ENCODE measurements at regions not wholly inside any gene's neighbourhood (a gene's known extent, or its start where the extent isn't known, plus 50 kb on each side); places are given as distances from the start of the nearest gene placed in this dataset.

GRCh38 chr4:108337923-108338322 lies 169.2 kb upstream of the LEF1 start:
- POLR2A ChIA-PET, result no interaction called here
- TF ChIP-seq ARNT (IDR thresholded peaks at IDR 0.05), result no peak
- no peak for TF ChIP-seq HDGF (IDR thresholded peaks at IDR 0.05; ENCODE audit: borderline replicate concordance)
- no peak for TF ChIP-seq FOXA1 (IDR thresholded peaks at IDR 0.05)
- no peak for TF ChIP-seq SP1 (IDR thresholded peaks at IDR 0.05)
- no peak for TF ChIP-seq SUZ12 (IDR thresholded peaks at IDR 0.05)
- TF ChIP-seq FOXK2 (IDR thresholded peaks at IDR 0.05), result no peak
- no peak for TF ChIP-seq L3MBTL2 (conservative IDR thresholded peaks at IDR 0.05)
- no peak for TF ChIP-seq ZNF384 (IDR thresholded peaks at IDR 0.05)
- no peak for TF ChIP-seq BHLHE40 (IDR thresholded peaks at IDR 0.05; ENCODE audit: borderline replicate concordance)
- TF ChIP-seq TARDBP (IDR thresholded peaks at IDR 0.05), result no peak
- no peak for TF ChIP-seq CTBP1 (IDR thresholded peaks at IDR 0.05; ENCODE audit: borderline replicate concordance)
- TF ChIP-seq, protein P1, sequence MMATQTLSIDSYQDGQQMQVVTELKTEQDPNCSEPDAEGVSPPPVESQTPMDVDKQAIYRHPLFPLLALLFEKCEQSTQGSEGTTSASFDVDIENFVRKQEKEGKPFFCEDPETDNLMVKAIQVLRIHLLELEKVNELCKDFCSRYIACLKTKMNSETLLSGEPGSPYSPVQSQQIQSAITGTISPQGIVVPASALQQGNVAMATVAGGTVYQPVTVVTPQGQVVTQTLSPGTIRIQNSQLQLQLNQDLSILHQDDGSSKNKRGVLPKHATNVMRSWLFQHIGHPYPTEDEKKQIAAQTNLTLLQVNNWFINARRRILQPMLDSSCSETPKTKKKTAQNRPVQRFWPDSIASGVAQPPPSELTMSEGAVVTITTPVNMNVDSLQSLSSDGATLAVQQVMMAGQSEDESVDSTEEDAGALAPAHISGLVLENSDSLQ (IDR thresholded peaks at IDR 0.05), result no peak
- no peak for TF ChIP-seq NFRKB (IDR thresholded peaks at IDR 0.05)
- no peak for TF ChIP-seq FOXM1 (IDR thresholded peaks at IDR 0.05; ENCODE audit: borderline replicate concordance)
- TF ChIP-seq ELF4 (IDR thresholded peaks at IDR 0.05), result no peak
- no peak for TF ChIP-seq LEF1 (IDR thresholded peaks at IDR 0.05; ENCODE audit: borderline replicate concordance)
- CTCF ChIA-PET, result interaction anchor here (0.5 to 0.7 kb wide), 2 partner anchors 235 to 248 kb away, joined by 3 to 5 read pairs; no protein-coding TSS in a partner anchor
- DNase-seq (ENCODE audit: extremely low spot score), result no peak

DNA sequence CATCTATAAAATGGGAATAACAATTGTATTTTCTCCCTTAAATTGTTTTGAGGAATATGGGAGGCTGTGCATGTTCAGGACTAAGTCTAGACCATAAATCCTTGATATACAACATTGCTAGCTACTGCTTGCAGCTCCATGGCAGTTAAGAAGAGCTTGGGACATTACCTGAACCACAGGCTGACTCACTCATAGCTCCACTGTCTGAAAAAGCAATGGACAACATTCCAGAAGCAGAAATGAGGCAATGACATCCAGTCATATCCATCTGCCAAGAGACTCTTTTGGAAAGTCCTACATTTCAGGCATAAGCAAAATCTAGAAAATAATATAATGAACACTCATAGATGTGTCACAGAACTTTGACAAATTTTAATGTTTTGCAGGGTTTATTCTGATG lies 167.3 kb upstream of the LEF1 start:
- ChIA-PET CTCF (no interaction called here), POLR2A (no interaction called here)
- DNase-seq (ENCODE audit: extremely low spot score), result no peak
- TF ChIP-seq NFRKB (IDR thresholded peaks at IDR 0.05) (no peak), FOXA1 (IDR thresholded peaks at IDR 0.05) (no peak), BHLHE40 (IDR thresholded peaks at IDR 0.05; ENCODE audit: borderline replicate concordance) (no peak), TARDBP (IDR thresholded peaks at IDR 0.05) (no peak), L3MBTL2 (conservative IDR thresholded peaks at IDR 0.05) (no peak), ZNF384 (IDR thresholded peaks at IDR 0.05) (no peak), FOXK2 (IDR thresholded peaks at IDR 0.05) (no peak), HDGF (IDR thresholded peaks at IDR 0.05; ENCODE audit: borderline replicate concordance) (no peak), CTBP1 (IDR thresholded peaks at IDR 0.05; ENCODE audit: borderline replicate concordance) (no peak)

GRCh38 chr4:108335081-108335480 lies 166.3 kb upstream of the LEF1 start:
- no peak for DNase-seq (ENCODE audit: extremely low spot score)
- ChIA-PET CTCF (no interaction called here), POLR2A (no interaction called here)
- TF ChIP-seq FOXM1 (IDR thresholded peaks at IDR 0.05; ENCODE audit: borderline replicate concordance), result no peak
- no peak for TF ChIP-seq BHLHE40 (IDR thresholded peaks at IDR 0.05; ENCODE audit: borderline replicate concordance)
- TF ChIP-seq ARNT (IDR thresholded peaks at IDR 0.05), result no peak
- no peak for TF ChIP-seq ELF4 (IDR thresholded peaks at IDR 0.05)
- no peak for TF ChIP-seq TARDBP (IDR thresholded peaks at IDR 0.05)
- TF ChIP-seq CTBP1 (IDR thresholded peaks at IDR 0.05; ENCODE audit: borderline replicate concordance), result no peak
- TF ChIP-seq L3MBTL2 (conservative IDR thresholded peaks at IDR 0.05), result no peak

- ChIA-PET POLR2A (no interaction called here), CTCF (no interaction called here)
- DNase-seq (ENCODE audit: extremely low spot score), result no peak
- TF ChIP-seq SUZ12 (IDR thresholded peaks at IDR 0.05), result no peak
- no peak for TF ChIP-seq ELF4 (IDR thresholded peaks at IDR 0.05)
- TF ChIP-seq L3MBTL2 (conservative IDR thresholded peaks at IDR 0.05), result no peak
- no peak for TF ChIP-seq BHLHE40 (IDR thresholded peaks at IDR 0.05; ENCODE audit: borderline replicate concordance)
- TF ChIP-seq HDGF (IDR thresholded peaks at IDR 0.05; ENCODE audit: borderline replicate concordance), result no peak
- TF ChIP-seq FOXK2 (IDR thresholded peaks at IDR 0.05), result no peak
- TF ChIP-seq FOXM1 (IDR thresholded peaks at IDR 0.05; ENCODE audit: borderline replicate concordance), result no peak
- TF ChIP-seq FOXA1 (IDR thresholded peaks at IDR 0.05), result no peak
- TF ChIP-seq ZNF384 (IDR thresholded peaks at IDR 0.05), result no peak
- no peak for TF ChIP-seq LEF1 (IDR thresholded peaks at IDR 0.05; ENCODE audit: borderline replicate concordance)
- no peak for TF ChIP-seq ARNT (IDR thresholded peaks at IDR 0.05)
- TF ChIP-seq, protein P1 (IDR thresholded peaks at IDR 0.05), result no peak
- TF ChIP-seq NFRKB (IDR thresholded peaks at IDR 0.05), result no peak
- no peak for TF ChIP-seq SP1 (IDR thresholded peaks at IDR 0.05)
These were observed 165.3 kb upstream of the LEF1 start for GRCh38 chr4:108334031-108334430.

- CTCF ChIA-PET, result no interaction called here
- TF ChIP-seq HDGF (IDR thresholded peaks at IDR 0.05; ENCODE audit: borderline replicate concordance) (no peak), SP1 (IDR thresholded peaks at IDR 0.05) (no peak), FOXA1 (IDR thresholded peaks at IDR 0.05) (no peak), LEF1 (IDR thresholded peaks at IDR 0.05; ENCODE audit: borderline replicate concordance) (no peak), SUZ12 (IDR thresholded peaks at IDR 0.05) (no peak), FOXK2 (IDR thresholded peaks at IDR 0.05) (no peak), ZNF384 (IDR thresholded peaks at IDR 0.05) (no peak), BHLHE40 (IDR thresholded peaks at IDR 0.05; ENCODE audit: borderline replicate concordance) (no peak)
- TF ChIP-seq, protein P1 (IDR thresholded peaks at IDR 0.05), result no peak
- no peak for DNase-seq (ENCODE audit: extremely low spot score)
- POLR2A ChIA-PET, result no interaction called here
These were observed 164.7 kb upstream of the LEF1 start for GRCh38 chr4:108333353-108333942.

DNA sequence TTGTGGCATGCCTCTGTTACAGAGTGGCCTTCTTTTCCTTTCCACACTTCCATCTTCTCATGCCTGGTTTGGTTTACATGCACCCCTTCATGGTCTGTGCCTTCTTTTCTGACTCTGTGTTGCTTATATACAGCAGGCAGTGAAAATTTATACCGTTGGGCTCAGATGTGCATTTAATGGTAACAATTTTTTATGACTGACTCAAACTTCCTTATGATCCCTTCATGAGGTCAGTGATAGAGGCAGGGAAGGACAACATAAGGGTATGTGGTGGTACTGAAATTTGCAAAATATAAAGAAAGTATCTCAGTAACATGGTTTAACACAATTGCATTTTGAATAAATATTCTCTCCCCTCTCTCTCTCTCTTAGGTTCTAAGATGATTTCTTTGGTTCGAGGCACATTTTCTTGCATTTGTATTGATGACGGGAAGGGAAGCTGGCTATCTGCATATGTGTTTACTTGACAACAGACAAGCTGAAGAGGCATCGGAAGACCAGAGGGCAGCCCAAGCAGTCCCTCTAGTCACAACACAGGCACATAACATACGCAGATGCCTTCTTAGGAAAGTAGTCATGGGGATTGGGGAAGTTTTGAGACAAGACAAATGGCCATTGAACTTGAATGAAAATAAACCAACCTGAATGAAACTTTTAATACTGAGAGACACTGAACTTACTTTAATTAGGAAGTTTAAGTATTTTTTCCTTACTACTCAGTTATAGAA lies 163.3 kb upstream of the LEF1 start:
- TF ChIP-seq LEF1 (IDR thresholded peaks at IDR 0.05; ENCODE audit: borderline replicate concordance) (no peak), SP1 (IDR thresholded peaks at IDR 0.05) (no peak)
- no peak for DNase-seq (ENCODE audit: extremely low spot score)
- ChIA-PET CTCF (no interaction called here), POLR2A (no interaction called here)
